ENCODE measurements at regions not wholly inside any gene's neighbourhood (a gene's known extent, or its start where the extent isn't known, plus 50 kb on each side); places are given as distances from the start of the nearest gene placed in this dataset.

DNA sequence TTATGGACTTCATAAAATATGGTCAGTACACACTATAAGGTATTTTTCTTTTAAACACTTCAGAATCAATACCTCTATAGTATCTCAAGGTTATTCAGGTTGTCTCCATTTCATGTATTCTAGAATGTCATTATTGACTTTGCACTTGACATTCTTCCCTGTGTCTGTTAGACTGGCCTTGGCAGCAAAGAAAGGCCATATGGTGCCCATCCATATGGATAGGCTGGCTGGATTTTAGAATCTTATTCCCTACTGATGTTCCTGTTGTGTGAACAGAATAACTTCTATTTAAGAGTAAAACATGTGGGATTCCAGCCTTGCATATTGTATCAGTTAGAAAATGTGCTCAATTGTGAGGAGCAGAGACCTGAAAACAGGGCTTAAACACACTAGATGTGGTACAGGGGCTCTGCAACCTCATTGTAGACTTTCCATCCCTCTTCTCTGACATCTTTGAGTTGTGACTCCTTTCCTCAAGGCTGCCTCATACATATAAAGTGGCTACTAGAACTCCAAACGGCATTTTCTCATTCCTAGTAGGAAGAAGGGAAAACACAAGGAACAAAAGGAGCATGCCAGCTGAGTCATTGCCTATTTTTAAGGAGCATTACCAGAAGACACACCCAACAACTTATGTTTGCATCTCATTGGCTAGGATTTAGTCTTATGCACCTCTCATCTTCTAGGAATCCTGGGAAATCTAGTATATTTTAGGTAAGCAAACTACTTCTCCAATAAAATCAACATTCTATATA is 221.2 kb upstream of the TMPO start:
- DNase-seq (ENCODE audit: low read depth in 1 of 2, low spot score in 1 of 2) = no peak
- in situ Hi-C loops (cut with HindIII; ENCODE audit: low pct_unique_long_range_greater_than_20kb, low sequenced_read_pairs) = no loop called here
- no peak for TF ChIP-seq JUND (IDR thresholded peaks at IDR 0.05; ENCODE audit: low read depth)

DNA sequence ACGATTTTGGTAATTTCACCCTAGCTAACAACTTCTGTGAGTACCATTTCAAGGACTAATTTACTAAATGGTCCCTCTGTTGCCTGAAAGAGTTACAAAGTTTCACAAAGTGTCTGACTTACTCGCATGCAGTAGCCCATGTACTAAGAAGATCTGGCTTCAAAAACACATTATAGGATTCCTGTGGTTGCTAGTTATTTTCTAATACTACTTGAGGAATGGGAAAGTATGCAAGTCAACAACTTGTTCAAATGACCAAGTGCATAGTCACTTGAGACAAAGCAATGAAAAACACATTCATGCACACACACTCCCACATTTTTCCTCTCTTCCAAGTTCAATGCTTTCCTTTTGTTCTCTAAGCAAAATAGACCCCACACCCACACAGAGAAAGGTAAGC is 219.7 kb upstream of the TMPO start:
- in situ Hi-C loops (cut with HindIII; ENCODE audit: low pct_unique_long_range_greater_than_20kb, low sequenced_read_pairs) = no loop called here
- no peak for TF ChIP-seq JUND (IDR thresholded peaks at IDR 0.05; ENCODE audit: low read depth)
- DNase-seq (ENCODE audit: low read depth in 1 of 2, low spot score in 1 of 2) = no peak

DNA sequence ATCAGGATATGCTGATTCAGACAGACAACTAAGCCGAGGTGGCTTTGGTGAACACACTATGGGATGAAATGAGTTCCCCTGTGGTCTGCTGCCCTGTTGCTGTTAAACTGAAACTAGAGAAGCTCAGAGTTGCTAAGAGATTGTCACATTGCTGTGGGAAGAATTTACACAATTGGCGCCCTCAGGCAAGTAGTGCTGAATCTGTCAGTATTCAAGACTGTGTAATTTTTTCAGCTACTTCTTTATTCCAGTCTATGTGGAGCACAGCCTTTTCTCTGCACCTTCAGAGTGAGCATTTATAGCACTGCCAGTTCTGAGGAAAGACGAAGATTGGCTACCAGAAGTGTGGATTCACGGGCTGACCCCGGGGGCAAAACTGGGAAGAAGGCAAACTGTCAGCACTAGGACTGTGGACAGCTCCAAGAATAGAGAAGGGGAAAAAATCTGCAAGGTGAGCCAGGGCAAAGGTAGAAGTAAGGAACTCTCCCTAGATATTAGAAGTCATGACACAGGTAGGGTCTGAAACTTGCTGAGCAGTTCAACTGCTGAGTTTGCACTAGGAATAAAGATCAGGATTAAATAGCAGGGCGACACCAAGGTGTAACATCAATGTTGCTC is 218.8 kb upstream of the TMPO start:
- in situ Hi-C loops (cut with HindIII; ENCODE audit: low pct_unique_long_range_greater_than_20kb, low sequenced_read_pairs) = no loop called here
- no peak for TF ChIP-seq JUND (IDR thresholded peaks at IDR 0.05; ENCODE audit: low read depth)
- peak in 1 of 2 experiments; percentile 64 for DNase-seq (ENCODE audit: low read depth in 1 of 2, low spot score in 1 of 2)

DNA sequence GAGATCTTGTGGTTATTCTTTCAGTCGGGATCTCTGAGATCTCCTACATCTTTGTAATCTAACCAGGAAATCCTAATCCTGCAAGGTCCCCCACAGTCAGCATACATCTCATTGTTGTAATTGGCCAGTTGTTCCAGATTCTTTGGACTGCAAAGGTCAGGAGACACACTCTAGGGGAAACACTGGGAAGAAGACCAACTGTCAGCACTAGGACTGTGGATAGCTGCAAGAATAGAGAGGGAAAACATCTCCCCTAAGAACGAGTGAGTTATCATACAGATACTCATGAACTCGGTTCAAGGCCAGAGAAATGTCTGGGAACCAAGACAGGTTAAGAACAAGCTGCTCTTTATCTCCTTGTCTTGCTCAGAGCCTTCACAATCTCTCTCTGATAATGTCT is 217.9 kb upstream of the TMPO start:
- in situ Hi-C loops (cut with HindIII; ENCODE audit: low pct_unique_long_range_greater_than_20kb, low sequenced_read_pairs) = no loop called here
- no peak for TF ChIP-seq JUND (IDR thresholded peaks at IDR 0.05; ENCODE audit: low read depth)
- DNase-seq (ENCODE audit: low read depth in 1 of 2, low spot score in 1 of 2) = peak in 1 of 2 experiments; percentile 23

DNA sequence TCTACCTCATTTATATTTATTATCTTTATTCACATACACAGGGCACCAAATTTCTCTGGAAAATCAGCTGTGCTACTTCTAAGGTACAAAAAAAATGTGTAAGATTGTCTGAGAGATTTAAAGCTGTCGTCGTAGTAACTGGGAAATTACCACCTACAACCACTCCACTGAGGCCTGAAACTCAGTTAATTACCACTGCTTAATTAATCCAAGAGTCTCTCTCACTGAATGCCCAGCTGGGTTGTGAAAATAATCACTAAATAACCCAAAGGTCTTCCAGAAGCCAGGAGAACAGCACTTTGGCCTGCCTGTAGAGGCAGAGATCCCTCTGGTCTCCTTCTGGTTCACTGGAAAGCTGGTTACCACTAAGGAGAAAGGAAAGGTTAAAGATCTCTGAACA is 207.2 kb upstream of the TMPO start:
- no peak for DNase-seq (ENCODE audit: low read depth in 1 of 2, low spot score in 1 of 2)
- no peak for TF ChIP-seq JUND (IDR thresholded peaks at IDR 0.05; ENCODE audit: low read depth)
- in situ Hi-C loops (cut with HindIII; ENCODE audit: low pct_unique_long_range_greater_than_20kb, low sequenced_read_pairs) = no loop called here

DNA sequence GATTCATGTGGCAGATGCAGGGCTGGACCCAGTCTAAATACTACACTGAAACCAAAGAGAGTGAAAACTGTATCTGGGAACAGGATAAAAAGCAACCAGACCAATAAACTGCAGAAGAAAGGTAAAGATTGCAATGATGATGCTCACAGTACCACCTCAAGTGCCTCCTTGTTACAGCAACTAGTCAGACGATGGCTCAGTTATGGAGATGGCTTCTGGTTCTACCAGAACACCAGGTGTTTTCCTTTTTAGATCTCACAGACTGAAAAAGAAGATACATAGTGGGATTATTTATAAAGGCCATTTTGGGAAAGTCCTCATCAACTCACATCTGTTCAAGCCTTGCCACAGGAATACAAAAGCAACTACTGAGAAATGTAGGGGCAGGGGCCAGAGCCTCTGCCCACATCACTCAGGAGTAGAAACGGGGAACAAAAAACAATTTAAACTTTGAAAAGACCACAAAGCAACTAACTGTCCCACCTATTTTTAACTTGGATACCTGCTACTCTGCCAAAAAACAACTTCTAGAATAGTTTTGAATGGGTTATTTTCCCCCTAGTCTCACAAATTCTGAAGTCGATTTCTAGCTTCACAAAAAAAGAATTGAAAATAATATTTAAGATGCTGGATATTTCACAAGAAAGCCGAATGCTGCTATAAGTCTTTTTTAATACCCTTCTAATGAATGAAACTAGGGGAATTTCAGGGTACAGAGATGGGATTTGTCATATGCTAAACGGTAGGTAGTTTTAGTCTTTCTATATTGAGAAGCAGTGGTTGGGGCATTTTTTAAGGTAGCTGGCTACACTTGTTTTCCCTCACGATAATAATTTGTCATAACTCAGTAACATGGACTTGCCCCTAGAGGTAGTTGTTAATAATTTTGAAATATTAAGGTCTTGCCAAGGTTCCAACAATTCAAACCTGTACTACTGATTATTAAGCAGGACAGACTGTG is 197.2 kb upstream of the TMPO start:
- TF ChIP-seq JUND (IDR thresholded peaks at IDR 0.05; ENCODE audit: low read depth) = no peak
- DNase-seq (ENCODE audit: low read depth in 1 of 2, low spot score in 1 of 2) = no peak
- in situ Hi-C loops (cut with HindIII; ENCODE audit: low pct_unique_long_range_greater_than_20kb, low sequenced_read_pairs) = no loop called here

DNA sequence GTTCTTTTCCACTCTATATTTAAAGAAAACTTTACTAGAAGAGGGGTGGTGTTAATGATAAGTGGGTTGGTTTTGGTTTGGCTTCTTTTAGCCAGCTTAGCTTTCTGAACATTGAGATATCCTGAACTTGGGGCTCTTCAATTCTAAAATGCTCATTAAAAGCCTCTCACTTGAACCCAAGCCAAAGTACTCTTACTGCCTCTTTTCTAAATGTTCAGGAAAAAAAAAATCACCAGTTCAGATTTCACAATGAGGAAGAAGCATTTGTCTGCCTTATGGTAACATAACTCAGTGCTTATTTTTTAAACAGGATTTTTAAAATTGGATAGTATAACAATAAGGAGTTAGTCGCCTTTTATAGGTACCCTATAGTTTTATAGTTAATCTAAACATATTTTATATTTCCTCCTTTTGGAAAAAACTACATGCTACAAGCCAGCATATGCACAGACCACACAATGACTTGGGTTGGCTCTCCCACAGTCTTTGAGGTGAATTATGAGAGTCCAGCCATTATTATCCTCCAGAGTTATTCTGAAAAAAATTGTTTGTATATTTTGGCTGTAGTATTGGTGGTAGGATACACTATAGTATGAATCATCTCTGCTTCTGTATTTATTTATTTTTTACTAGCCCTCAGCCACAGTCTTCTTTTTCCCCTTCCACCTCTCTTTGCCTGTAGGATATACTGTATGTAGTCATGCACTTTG is 195.5 kb upstream of the TMPO start:
- no peak for DNase-seq (ENCODE audit: low read depth in 1 of 2, low spot score in 1 of 2)
- in situ Hi-C loops (cut with HindIII; ENCODE audit: low pct_unique_long_range_greater_than_20kb, low sequenced_read_pairs) = no loop called here
- TF ChIP-seq JUND (IDR thresholded peaks at IDR 0.05; ENCODE audit: low read depth) = no peak

DNA sequence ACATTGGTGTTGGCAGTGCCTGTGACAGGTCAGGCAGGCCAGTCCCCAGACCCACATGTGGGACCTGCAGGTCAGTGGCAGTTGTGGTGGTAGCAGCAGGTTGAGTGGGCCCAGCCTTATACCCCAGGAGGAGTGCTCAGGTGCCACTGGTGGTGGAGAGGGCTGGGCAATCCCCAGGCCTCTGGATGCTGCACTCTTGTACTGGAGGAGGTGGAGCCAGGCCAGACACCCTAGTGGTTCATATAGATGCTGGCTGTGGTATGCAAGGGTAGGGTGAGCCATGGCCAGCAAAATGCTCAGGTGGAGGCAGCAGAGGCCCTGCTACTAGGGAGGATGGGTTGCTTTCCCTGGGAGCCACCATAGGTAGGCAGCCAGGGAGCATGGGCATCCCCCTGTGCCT is 190.4 kb upstream of the TMPO start:
- TF ChIP-seq JUND (IDR thresholded peaks at IDR 0.05; ENCODE audit: low read depth) = no peak
- in situ Hi-C loops (cut with HindIII; ENCODE audit: low pct_unique_long_range_greater_than_20kb, low sequenced_read_pairs) = no loop called here
- no peak for DNase-seq (ENCODE audit: low read depth in 1 of 2, low spot score in 1 of 2)

DNA sequence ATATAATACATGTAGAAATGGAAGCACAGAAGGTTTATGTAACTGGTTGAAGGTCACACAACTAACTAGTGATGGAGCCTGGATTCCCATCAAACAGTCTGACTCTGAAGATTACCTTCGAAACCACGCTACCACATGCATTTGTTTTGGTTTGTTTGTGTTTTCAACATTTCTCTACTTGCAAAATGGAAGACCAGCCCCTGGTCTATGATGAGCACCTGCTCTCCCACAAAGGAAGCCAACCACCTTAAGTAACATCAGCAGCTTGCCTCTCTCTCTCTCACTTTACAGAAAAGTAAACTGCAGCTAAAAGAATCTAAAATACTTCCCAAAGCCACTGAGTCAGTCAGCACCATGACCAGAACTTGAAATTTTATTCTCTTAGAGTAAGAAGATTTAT is 186.9 kb upstream of the TMPO start:
- in situ Hi-C loops (cut with HindIII; ENCODE audit: low pct_unique_long_range_greater_than_20kb, low sequenced_read_pairs) = no loop called here
- DNase-seq (ENCODE audit: low read depth in 1 of 2, low spot score in 1 of 2) = no peak
- TF ChIP-seq JUND (IDR thresholded peaks at IDR 0.05; ENCODE audit: low read depth) = no peak

DNA sequence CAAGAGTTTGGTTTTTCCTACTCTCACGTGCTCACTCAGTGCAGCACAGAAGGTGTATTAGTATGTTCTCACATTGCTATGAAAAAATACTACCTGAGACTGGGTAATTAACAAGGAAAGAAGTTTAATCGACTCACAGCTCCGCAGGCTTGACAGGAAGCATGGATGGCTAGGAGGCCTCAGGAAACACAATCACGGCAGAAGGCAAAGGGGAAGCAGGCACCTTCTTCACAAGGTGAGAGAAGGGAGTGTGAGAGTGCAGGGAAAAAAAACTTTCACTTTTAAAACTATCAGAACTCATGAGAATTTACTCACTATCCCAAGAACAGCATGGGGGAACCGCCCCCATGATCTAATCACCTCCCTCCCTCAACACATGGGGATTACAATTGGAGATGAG is 185.8 kb upstream of the TMPO start:
- DNase-seq (ENCODE audit: low read depth in 1 of 2, low spot score in 1 of 2) = no peak
- in situ Hi-C loops (cut with HindIII; ENCODE audit: low pct_unique_long_range_greater_than_20kb, low sequenced_read_pairs) = no loop called here
- TF ChIP-seq JUND (IDR thresholded peaks at IDR 0.05; ENCODE audit: low read depth) = no peak

DNA sequence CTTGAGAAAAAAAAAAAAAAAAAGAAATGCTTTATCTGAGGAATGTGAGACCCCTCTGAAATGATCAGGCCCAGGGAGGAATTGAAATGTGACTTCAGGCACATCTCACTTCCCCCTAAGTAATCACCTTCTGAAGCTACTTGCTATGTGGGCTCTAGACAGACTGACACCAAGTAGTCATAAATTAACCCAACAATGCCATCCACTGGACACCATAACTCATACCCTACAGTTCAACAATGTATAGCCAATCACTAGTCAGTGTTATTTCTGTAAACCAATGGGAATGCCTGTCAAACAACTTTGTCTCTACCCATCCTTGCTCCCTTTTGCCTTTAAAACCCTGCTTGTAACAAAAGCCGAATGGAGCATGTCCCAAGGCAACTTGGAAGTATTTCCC is 182.7 kb upstream of the TMPO start:
- peak in 1 of 2 experiments; percentile 32 for DNase-seq (ENCODE audit: low read depth in 1 of 2, low spot score in 1 of 2)
- in situ Hi-C loops (cut with HindIII; ENCODE audit: low pct_unique_long_range_greater_than_20kb, low sequenced_read_pairs) = no loop called here
- no peak for TF ChIP-seq JUND (IDR thresholded peaks at IDR 0.05; ENCODE audit: low read depth)

DNA sequence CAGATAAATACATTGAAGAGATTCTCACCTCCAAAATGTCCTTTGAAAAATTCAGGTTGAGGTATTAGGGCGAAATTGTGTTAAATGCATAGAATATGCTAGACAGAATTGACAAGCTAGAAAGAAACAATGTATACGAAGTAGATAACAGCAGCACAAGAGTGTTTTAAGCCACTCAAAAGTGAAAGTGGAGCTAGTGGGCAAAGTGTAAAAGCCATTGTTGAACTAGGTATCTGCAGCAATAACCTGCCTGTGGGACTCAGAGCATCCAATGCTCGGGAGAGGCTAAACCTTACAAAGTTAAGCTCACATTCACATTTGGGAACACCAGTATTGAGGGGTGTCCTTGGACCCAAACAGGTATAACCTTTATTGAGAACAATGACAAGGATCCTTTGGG is 180.6 kb upstream of the TMPO start:
- in situ Hi-C loops (cut with HindIII; ENCODE audit: low pct_unique_long_range_greater_than_20kb, low sequenced_read_pairs) = no loop called here
- no peak for TF ChIP-seq JUND (IDR thresholded peaks at IDR 0.05; ENCODE audit: low read depth)
- DNase-seq (ENCODE audit: low read depth in 1 of 2, low spot score in 1 of 2) = no peak

Measured in T47D (cell line).